SK-N-SH (cell line): ENCODE measurements at regions not wholly inside any gene's neighbourhood (a gene's known extent, or its start where the extent isn't known, plus 50 kb on each side); places are given as distances from the start of the nearest gene placed in this dataset.
A peak's percentile ranks its signal among the peaks of the same experiment; 100 is the strongest.

Source experiments
- CTCF ChIA-PET: fragments of 300-600, 350-600 bp; formaldehyde crosslinking; extraction: SDS; loops from one replicate; lab custom pipeline; 2021; lab: Yijun Ruan, JAX
- POLR2A ChIA-PET: fragments of 350-600 bp; sonication (Branson Sonifier 250); formaldehyde crosslinking; extraction: SDS; loops from one replicate; lab custom pipeline; 2020; ENCODE audit warnings: antibody characterized with exemption, inconsistent platforms; lab: Yijun Ruan, JAX
- DNase-seq: peaks from one replicate; pipeline ENCODE4 v3.0.0; 2012
- H2AFZ ChIP-seq: fragments of 200-600 bp; sonication (generic); 2 replicates; pipeline ENCODE4 v1.8.1; 2016; ENCODE audit warnings: antibody characterized with exemption, mild to moderate bottlenecking, low read depth
- H3F3A ChIP-seq: fragments of 200-600 bp; sonication (generic); replicated peaks from 2 replicates; pipeline ENCODE3; 2016; ENCODE audit warnings: antibody characterized with exemption, mild to moderate bottlenecking; ENCODE audit not compliant: insufficient read depth
- H3K27ac ChIP-seq, 2 experiments: fragments of 200-500 bp in 1 of 2; fragments of 200-600 bp in 1 of 2; sonication (Bioruptor generic) in 1 of 2; sonication (generic), shearing (Covaris generic) in 1 of 2; 2 replicates each; pipeline versions ENCODE4 v1.5.1 to v1.6.1; 2014 to 2016; ENCODE audit warnings: low read depth in 2 of 2, inconsistent platforms in 1 of 2, low read length in 1 of 2, mild to moderate bottlenecking in 1 of 2, mixed read lengths in 1 of 2
- H3K27me3 ChIP-seq: fragments of 200-600 bp; sonication (generic), shearing (Covaris generic); 2 replicates; pipeline ENCODE4 v1.6.1; 2016; ENCODE audit warnings: mixed run types; ENCODE audit not compliant: insufficient read depth
- H3K36me3 ChIP-seq, 2 experiments: fragments of 200-500 bp in 1 of 2; fragments of 200-600 bp in 1 of 2; sonication (Bioruptor generic) in 1 of 2; sonication (generic) in 1 of 2; replicated peaks in 1 of 2; 2 replicates each; pipeline versions ENCODE3 to v1.5.1; 2014 to 2016; ENCODE audit warnings: low read length in 1 of 2, mild to moderate bottlenecking in 1 of 2; ENCODE audit not compliant: insufficient read depth in 2 of 2, control insufficient read depth in 1 of 2
- H3K4me1 ChIP-seq, 2 experiments: fragments of 200-500 bp in 1 of 2; fragments of 200-600 bp in 1 of 2; sonication (Bioruptor generic) in 1 of 2; sonication (generic), shearing (Covaris generic) in 1 of 2; 2 replicates each; pipeline versions ENCODE4 v1.5.1 to v1.6.1; 2014 to 2016; ENCODE audit warnings: low read depth in 1 of 2, low read length in 1 of 2, mixed run types in 1 of 2; ENCODE audit not compliant: insufficient read depth in 2 of 2, control insufficient read depth in 1 of 2
- H3K4me2 ChIP-seq: fragments of 200-600 bp; sonication (generic), shearing (Covaris generic); 2 replicates; pipeline ENCODE4 v1.6.1; 2017; ENCODE audit warnings: mixed run types
- H3K4me3 ChIP-seq, 2 experiments: fragments of 200-500 bp in 1 of 2; fragments of 200-600 bp in 1 of 2; sonication (Bioruptor generic) in 1 of 2; sonication (generic), shearing (Covaris generic) in 1 of 2; 2 replicates each; pipeline versions ENCODE4 v1.5.1 to v1.8.1; 2014 to 2016; ENCODE audit warnings: low read depth in 2 of 2, inconsistent platforms in 1 of 2, low read length in 1 of 2, mild to moderate bottlenecking in 1 of 2, mixed read lengths in 1 of 2, moderate library complexity in 1 of 2
- H3K79me2 ChIP-seq: fragments of 200-600 bp; sonication (generic); 2 replicates; pipeline ENCODE4 v1.8.1; 2017; ENCODE audit warnings: mild to moderate bottlenecking; ENCODE audit not compliant: insufficient read depth
- H3K9ac ChIP-seq: fragments of 200-600 bp; sonication (generic); 2 replicates; pipeline ENCODE4 v1.6.1; 2017; ENCODE audit warnings: mixed run types
- H3K9me2 ChIP-seq: fragments of 200-600 bp; sonication (generic); 2 replicates; pipeline ENCODE4 v1.6.1; 2017; ENCODE audit warnings: mixed run types
- H3K9me3 ChIP-seq: fragments of 200-600 bp; sonication (generic); 2 replicates; pipeline ENCODE4 v1.6.1; 2017; ENCODE audit warnings: mixed run types, mild to moderate bottlenecking, moderate library complexity
- H4K20me1 ChIP-seq: fragments of 200-600 bp; sonication (generic); 2 replicates; pipeline ENCODE4 v1.6.1; 2017; ENCODE audit warnings: mild to moderate bottlenecking, mixed run types; ENCODE audit not compliant: insufficient read depth
- CHD2 ChIP-seq: fragments of 150-350 bp; IDR thresholded peaks from 2 replicates; pipeline ENCODE4 v1.6.1; 2018; ENCODE audit warnings: low read length; ENCODE audit not compliant: partially characterized antibody
- CTCF ChIP-seq: fragments of 200-600 bp; sonication (generic); IDR thresholded peaks from 2 replicates; pipeline ENCODE4 v1.6.1; 2017; ENCODE audit warnings: antibody characterized with exemption, mild to moderate bottlenecking, moderate library complexity
- ELF1 ChIP-seq: IDR thresholded peaks from 2 replicates; pipeline ENCODE4 v1.4.0; 2012
- EP300 ChIP-seq, 2 experiments: IDR thresholded peaks; 2 replicates each; pipeline versions ENCODE4 v1.4.0 to v1.6.1; 2012; ENCODE audit warnings: borderline replicate concordance in 1 of 2, low read depth in 1 of 2, low read length in 1 of 2
- FOSL2 ChIP-seq: IDR thresholded peaks from 2 replicates; pipeline ENCODE4 v1.4.0; 2012; ENCODE audit warnings: low read depth, mild to moderate bottlenecking, moderate library complexity, borderline replicate concordance
- GABPA ChIP-seq: IDR thresholded peaks from 2 replicates; pipeline ENCODE4 v1.4.0; 2012; ENCODE audit warnings: low read depth, mild to moderate bottlenecking
- MAX ChIP-seq: IDR thresholded peaks from 2 replicates; pipeline ENCODE4 v1.4.0; 2012; ENCODE audit warnings: low read depth
- MEF2A ChIP-seq: IDR thresholded peaks from 2 replicates; pipeline ENCODE4 v1.4.0; 2012; ENCODE audit warnings: low read depth, borderline replicate concordance
- MXI1 ChIP-seq: IDR thresholded peaks from 2 replicates; pipeline ENCODE4 v1.6.1; 2012; ENCODE audit warnings: mild to moderate bottlenecking, low read depth, low read length, improper control_type of control experiment
- RAD21 ChIP-seq: IDR thresholded peaks from 2 replicates; pipeline ENCODE4 v1.6.1; 2012; ENCODE audit warnings: mild to moderate bottlenecking, low read length
- REST ChIP-seq: IDR thresholded peaks from 2 replicates; pipeline ENCODE4 v1.6.1; 2012; ENCODE audit warnings: mild to moderate bottlenecking, low read depth, low read length, moderate library complexity
- RFX5 ChIP-seq: IDR thresholded peaks from 2 replicates; pipeline ENCODE4 v1.6.1; 2012; ENCODE audit warnings: mild to moderate bottlenecking, improper control_type of control experiment, low read length
- RXRA ChIP-seq: IDR thresholded peaks from 2 replicates; pipeline ENCODE4 v1.4.0; 2012; ENCODE audit warnings: low read depth, mild to moderate bottlenecking, borderline replicate concordance
- SMC3 ChIP-seq: IDR thresholded peaks from 2 replicates; pipeline ENCODE4 v1.6.1; 2012; ENCODE audit warnings: low read depth, low read length, improper control_type of control experiment
- TAF1 ChIP-seq: IDR thresholded peaks from 2 replicates; pipeline ENCODE4 v1.6.1; 2012; ENCODE audit warnings: low read depth, mild to moderate bottlenecking, low read length, moderate library complexity, borderline replicate concordance
- TCF12 ChIP-seq: IDR thresholded peaks from 2 replicates; pipeline ENCODE4 v1.4.0; 2012
- TEAD4 ChIP-seq: IDR thresholded peaks from 2 replicates; pipeline ENCODE4 v1.4.0; 2012; ENCODE audit warnings: mild to moderate bottlenecking, borderline replicate concordance; ENCODE audit not compliant: insufficient read depth
- WGBS: methylation state at CpG from one replicate; pipeline ENCODE4 v1.1.6; 2017; ENCODE audit warnings: low lambda C conversion rate; 5-methylcytosine and 5-hydroxymethylcytosine counted together

GRCh38 chr22:49011769-49012648, 815.7 kb downstream of the BRD1 start:
- Histone ChIP-seq H3K79me2 (no peaks in the 10 kb centered on the region), H3K4me1 (peaks cover 0 to 71% of the 10 kb centered on the region in 2 experiments; a peak in 2 of 4 replicates), H3K9ac (no peak overlapping the region), H3K36me3 (no peaks in the 10 kb centered on the region), H3K9me2 (no peaks in the 10 kb centered on the region), H4K20me1 (no peaks in the 10 kb centered on the region), H2AFZ (no peak overlapping the region), H3K4me3 (no peak overlapping the region; a peak in 1 of 4 replicates), H3K9me3 (no peaks in the 10 kb centered on the region), H3K27ac (peak overlapping the region in 1 of 2 experiments; percentile 92; a peak in 2 of 4 replicates), H3K4me2 (no peak overlapping the region), H3K27me3 (peaks cover 20% of the 10 kb centered on the region; the same call in 1 of the 2 replicates), H3F3A (no peaks in the 10 kb centered on the region)
- peak; percentile 31 for DNase-seq
- TF ChIP-seq TEAD4, result no peak
- TF ChIP-seq GABPA, result no peak
- no peak for TF ChIP-seq MEF2A
- TF ChIP-seq SMC3, result no peak
- TF ChIP-seq CTCF, result no peak
- no peak for TF ChIP-seq RAD21
- no peak for TF ChIP-seq MXI1
- TF ChIP-seq RFX5, result no peak
- TF ChIP-seq FOSL2, result no peak
- TF ChIP-seq EP300 (IDR thresholded peaks at IDR 0.05; ENCODE audit: borderline replicate concordance in 1 of 2, low read depth in 1 of 2, low read length in 1 of 2), result no peak
- no peak for TF ChIP-seq RXRA
- no peak for TF ChIP-seq TCF12
- TF ChIP-seq REST, result no peak
- no peak for TF ChIP-seq ELF1
- no peak for TF ChIP-seq TAF1
- TF ChIP-seq CHD2, result no peak
- no peak for TF ChIP-seq MAX
- CTCF ChIA-PET, result interaction anchor here (0.6 to 1.2 kb wide), 3 partner anchors 31 to 294 kb away, joined by 3 read pairs; no protein-coding TSS in a partner anchor
- WGBS, result 20% methylated on average over 16 of the region's 16 CpGs
- POLR2A ChIA-PET, result no interaction called here
